C4-2B (cell line): ENCODE measurements at regions not wholly inside any gene's neighbourhood (a gene's known extent, or its start where the extent isn't known, plus 50 kb on each side); places are given as distances from the start of the nearest gene placed in this dataset.

Experiments
- H3K27ac ChIP-seq: fragments of 450-650 bp; 2 replicates; pipeline ENCODE4 v1.5.1; 2017
- CTCF ChIP-seq: fragments of 450-650 bp; conservative IDR thresholded peaks from 2 replicates; pipeline ENCODE4 v1.5.1; 2017; ENCODE audit warnings: mild to moderate bottlenecking
- ZFX ChIP-seq: fragments of 450-650 bp; IDR thresholded peaks from 2 replicates; pipeline ENCODE4 v1.6.1; 2017

DNA sequence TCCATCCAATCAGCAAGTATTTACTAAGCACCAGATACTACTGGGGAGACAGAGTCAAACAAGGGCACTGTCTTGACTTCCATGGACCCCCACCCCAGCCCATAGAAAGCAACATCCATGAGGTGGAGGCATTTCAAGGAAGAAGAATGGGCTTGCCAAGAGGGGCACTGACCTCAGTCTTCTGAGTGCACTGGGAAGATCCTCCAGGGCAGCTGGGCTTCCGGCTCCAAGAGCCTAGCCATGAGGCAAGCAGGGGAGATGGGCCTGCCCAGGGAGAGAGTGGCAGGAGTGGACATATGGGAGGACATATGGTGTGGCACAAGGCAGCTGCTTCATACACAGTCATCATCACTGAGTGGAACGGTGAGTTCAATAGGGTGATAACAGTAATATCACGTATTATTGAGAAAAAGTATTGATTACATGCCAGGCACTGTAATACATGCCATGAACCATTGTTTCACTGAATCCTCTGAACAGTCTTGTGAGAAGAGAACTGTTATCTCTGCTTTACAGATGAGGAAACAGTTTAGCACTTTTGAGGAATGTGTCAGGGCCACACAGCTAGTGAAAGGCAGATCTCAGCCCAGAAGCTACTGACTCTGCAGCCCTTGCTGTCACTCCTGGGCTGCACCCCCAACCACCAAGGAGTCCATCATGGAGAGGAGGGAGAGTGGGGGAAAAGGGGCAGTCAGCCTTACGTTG, 331.7 kb upstream of the ZMIZ1 start:
- no peak overlapping the region for H3K27ac ChIP-seq
- TF ChIP-seq ZFX (no peak), CTCF (no peak)

DNA sequence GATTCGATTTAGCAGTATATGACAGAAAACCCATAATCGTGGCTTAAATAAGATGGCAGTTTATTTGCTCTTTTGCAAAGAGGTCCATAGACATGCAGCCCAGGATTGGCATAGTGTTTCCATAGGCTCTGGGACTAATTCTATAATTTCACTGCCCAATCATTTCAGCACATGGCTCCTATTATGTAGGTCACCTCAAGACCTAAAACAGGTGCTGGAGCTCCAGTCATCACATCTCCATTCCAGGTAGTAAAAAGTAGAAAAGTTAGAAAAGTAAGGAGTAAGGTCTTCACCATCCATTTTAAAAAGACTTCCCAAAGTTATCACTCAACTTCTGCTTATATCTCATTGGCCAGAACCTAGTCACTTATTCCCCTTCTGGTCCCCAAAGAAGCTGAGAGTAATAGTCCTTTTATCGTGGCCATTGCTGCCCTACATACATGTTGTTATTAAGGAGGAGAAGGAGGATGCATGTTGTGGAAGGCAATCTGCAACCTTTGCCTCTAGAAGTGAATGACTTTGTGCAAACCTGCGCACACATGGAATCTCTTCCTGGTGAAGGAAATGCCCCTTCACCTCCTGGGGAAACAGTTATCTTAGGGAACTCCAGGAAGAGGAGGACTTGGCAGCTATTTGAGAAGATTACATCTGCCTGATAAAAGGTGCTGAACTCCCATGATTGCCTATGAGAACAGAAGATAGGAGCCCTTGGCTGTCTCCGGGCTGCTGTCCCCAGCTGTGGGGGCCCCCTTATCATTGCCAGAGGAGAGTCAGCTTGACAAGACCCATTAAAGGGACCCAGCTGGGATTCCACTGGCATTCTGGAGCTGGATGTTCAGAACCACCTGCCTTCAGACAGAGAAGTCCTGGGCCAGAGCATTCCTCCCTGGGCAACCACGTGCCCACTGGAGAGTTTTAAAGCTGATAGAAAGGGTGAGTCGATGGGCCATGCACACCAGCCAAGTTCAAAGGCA, 330.6 kb upstream of the ZMIZ1 start:
- TF ChIP-seq CTCF = no peak
- TF ChIP-seq ZFX = no peak
- H3K27ac ChIP-seq = no peak overlapping the region

DNA sequence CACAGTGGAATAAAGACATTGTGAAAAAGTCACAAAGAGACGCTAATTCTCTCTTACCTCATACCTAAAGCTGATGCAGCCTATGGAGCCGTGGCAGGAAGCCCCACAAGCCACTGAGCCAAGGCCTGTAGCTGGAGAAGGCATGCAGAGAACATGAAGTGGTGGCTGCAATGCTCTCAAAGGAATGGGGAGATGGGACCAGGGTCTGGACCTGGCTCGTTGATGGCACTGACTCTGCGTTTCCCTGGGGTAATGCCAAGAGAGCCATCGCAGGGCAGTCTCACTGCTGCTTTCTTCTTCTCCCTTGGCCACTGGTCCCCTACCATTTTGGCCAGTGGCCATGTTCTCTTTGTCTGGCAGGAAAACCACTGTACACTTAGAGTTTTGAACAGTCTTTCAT, 329.9 kb upstream of the ZMIZ1 start:
- TF ChIP-seq CTCF = no peak
- TF ChIP-seq ZFX = no peak

DNA sequence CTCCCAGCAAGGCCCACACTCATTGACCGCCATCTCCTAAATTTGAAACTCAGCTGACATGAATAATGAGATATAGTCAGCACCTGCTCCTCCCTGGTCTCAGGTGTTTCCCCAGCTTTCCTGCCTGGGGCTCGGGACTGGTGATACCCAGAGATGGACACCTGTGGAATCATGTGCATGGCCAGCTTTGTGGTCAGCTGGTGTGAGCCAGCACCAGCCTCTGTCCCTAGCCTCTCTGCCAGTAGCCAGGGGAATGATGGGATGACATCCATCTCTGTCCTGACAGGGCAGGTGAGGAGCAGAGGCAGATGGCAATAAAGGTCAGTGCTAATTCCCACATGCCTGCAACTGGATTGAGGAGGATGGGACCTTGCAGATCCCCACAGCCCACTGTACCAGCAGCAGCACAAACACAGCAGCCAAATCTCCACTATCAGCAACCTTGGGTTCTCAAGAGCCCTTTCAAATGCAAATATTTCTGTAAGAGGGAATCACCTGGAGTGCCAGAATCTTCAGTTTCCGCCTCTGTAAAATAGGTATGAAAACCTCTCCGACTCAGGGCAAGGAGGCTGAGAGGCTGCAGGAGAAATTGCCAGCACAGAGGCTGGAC, 329.2 kb upstream of the ZMIZ1 start:
- H3K27ac ChIP-seq = no peak overlapping the region
- TF ChIP-seq CTCF (no peak), ZFX (no peak)

More for the DNA sequence above, 329.9 kb upstream of the ZMIZ1 start:
- no peak overlapping the region for H3K27ac ChIP-seq

DNA sequence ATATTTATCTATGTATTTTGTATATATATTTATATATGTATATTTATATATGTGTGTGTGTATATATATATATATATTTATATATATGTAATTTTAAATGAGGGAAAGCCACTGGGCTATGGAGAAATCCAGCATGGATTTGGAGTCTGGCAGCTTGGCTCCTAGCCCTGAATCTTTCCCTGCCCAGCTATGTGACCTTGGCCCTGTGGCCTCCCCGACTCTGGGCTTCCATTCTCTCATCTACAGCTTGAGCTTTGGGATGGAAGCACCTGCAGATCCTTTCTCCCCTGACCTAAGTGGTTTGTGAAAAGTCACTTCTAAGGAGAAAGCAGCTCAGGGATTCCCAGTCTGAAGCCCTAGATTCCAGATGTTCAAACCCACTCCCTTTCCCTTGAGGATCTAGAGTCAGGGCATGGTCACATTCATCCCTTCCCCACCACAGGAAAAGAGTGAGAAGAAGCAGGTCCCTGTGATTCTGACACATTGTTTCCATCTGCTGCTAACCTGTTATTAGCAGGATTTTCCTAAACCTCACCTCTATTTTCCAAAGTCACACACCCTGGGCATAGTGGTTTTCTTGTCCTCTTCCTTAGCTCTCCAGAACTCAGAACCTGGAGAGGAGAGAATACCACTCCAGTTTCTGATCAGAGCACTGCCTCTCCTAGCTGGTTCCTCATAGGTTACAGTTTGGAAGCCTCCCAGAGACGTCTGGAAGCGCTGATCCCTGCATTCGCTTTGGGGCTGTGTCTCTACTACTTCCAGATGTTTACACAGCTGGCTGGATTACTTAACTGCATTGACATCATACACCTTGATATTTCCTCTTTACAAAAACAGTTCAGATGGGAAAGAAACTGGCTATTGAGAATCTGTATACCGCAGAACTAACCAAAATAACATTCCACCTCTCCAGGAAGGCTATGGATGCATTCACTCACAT, 327.5 kb upstream of the ZMIZ1 start:
- peak overlapping the region; percentile 80; the same call in 1 of the 2 replicates for H3K27ac ChIP-seq

DNA sequence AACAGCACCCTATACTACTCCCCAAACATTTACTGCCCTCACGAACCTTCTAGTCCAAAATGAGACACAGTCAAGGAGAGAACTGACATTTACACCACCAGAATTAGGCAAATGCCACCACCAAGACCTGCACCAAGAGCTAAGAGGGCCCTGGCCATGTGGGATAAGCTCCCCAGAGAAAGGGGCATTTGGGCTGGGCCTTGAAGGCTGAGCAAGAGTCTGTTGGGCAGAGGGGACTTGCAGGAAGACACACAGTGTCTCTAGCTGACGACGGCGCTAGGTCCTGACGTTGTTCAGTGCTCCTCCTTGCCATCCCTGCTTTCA, 326.4 kb upstream of the ZMIZ1 start:
- H3K27ac ChIP-seq = peak overlapping the region; percentile 80
- TF ChIP-seq ZFX (no peak), CTCF (no peak)

More for the DNA sequence above, 327.5 kb upstream of the ZMIZ1 start:
- no peak for TF ChIP-seq ZFX
- TF ChIP-seq CTCF = no peak
